Upper lobe of right lung (tissue), 1 donor: ENCODE measurements at regions not wholly inside any gene's neighbourhood (a gene's known extent, or its start where the extent isn't known, plus 50 kb on each side); places are given as distances from the start of the nearest gene placed in this dataset.

Source experiments
- ATAC-seq: fragments of 200-7000 bp; cut with Tn5 transposase; one replicate; pipeline ENCODE4 v1.9.1; 2020; ENCODE audit warnings: mild to moderate bottlenecking, moderate library complexity
- DNase-seq: peaks from one replicate; pipeline ENCODE4 v3.0.0-alpha.2; 2020
- H3K27ac ChIP-seq: fragments of 200-600 bp; one replicate; pipeline ENCODE4 v1.8.0; 2022
- H3K27me3 ChIP-seq: fragments of 200-600 bp; one replicate; pipeline ENCODE4 v1.8.0; 2022; ENCODE audit warnings: mild to moderate bottlenecking
- H3K36me3 ChIP-seq: fragments of 200-600 bp; one replicate; pipeline ENCODE4 v1.8.0; 2022
- H3K4me1 ChIP-seq: fragments of 200-600 bp; one replicate; pipeline ENCODE4 v1.8.0; 2022
- H3K4me3 ChIP-seq: fragments of 200-600 bp; one replicate; pipeline ENCODE4 v1.8.0; 2022; ENCODE audit warnings: mild to moderate bottlenecking
- H3K9me3 ChIP-seq: fragments of 200-600 bp; one replicate; pipeline ENCODE4 v1.8.0; 2022
- CTCF ChIP-seq: fragments of 200-600 bp; IDR thresholded peaks from one replicate; pipeline ENCODE4 v1.8.0; 2022; ENCODE audit warnings: antibody characterized with exemption
- intact Hi-C: fragments of 100-400 bp; cut with DNase I; formaldehyde crosslinking; loops from one replicate; pipeline ENCODE4 v1.11.0; 2022
- donor health status: DM: no; HTN: yes; CAD: no; lungs with severe emphysema.

GRCh38 chr16:17940584-17941364, 395.8 kb downstream of the NPIPA8 start:
- no peak overlapping the region for H3K4me3 ChIP-seq
- intact Hi-C loops = no loop called here

GRCh38 chr16:17939723-17940122, 396.8 kb downstream of the NPIPA8 start:
- intact Hi-C loops = no loop called here
- TF ChIP-seq CTCF = no peak
- Histone ChIP-seq H3K36me3 (no peaks in the 10 kb centered on the region), H3K9me3 (no peaks in the 10 kb centered on the region), H3K27ac (no peak overlapping the region), H3K27me3 (no peaks in the 10 kb centered on the region), H3K4me3 (no peak overlapping the region), H3K4me1 (no peaks in the 10 kb centered on the region)
- DNase-seq (no peak), ATAC-seq (no peak)

More at GRCh38 chr16:17940584-17941364, 395.8 kb downstream of the NPIPA8 start:
- no peak for DNase-seq
- TF ChIP-seq CTCF = no peak
- Histone ChIP-seq H3K27ac (no peak overlapping the region), H3K4me1 (no peaks in the 10 kb centered on the region), H3K9me3 (no peaks in the 10 kb centered on the region), H3K36me3 (no peaks in the 10 kb centered on the region), H3K27me3 (no peaks in the 10 kb centered on the region)
- ATAC-seq = no peak

GRCh38 chr16:17939122-17939536, 397.4 kb downstream of the NPIPA8 start:
- ATAC-seq (no peak), DNase-seq (no peak)
- H3K4me3 ChIP-seq = no peak overlapping the region
- H3K4me1 ChIP-seq = no peaks in the 10 kb centered on the region
- no peaks in the 10 kb centered on the region for H3K9me3 ChIP-seq
- no peaks in the 10 kb centered on the region for H3K36me3 ChIP-seq
- H3K27ac ChIP-seq = no peak overlapping the region
- no peaks in the 10 kb centered on the region for H3K27me3 ChIP-seq
- no peak for TF ChIP-seq CTCF
- intact Hi-C loops = no loop called here

- no peak for DNase-seq
- ATAC-seq = no peak
- no peak overlapping the region for H3K4me3 ChIP-seq
- intact Hi-C loops = no loop called here
- H3K27me3 ChIP-seq = no peaks in the 10 kb centered on the region
- no peaks in the 10 kb centered on the region for H3K9me3 ChIP-seq
- no peak overlapping the region for H3K27ac ChIP-seq
- H3K36me3 ChIP-seq = no peaks in the 10 kb centered on the region
- H3K4me1 ChIP-seq = no peaks in the 10 kb centered on the region
- TF ChIP-seq CTCF = no peak
Measured at GRCh38 chr16:17938546-17938945, 398.0 kb downstream of the NPIPA8 start.

- no peaks in the 10 kb centered on the region for H3K36me3 ChIP-seq
- ATAC-seq = no peak
- no peak for TF ChIP-seq CTCF
- H3K9me3 ChIP-seq = no peaks in the 10 kb centered on the region
- no peaks in the 10 kb centered on the region for H3K4me1 ChIP-seq
- no peak overlapping the region for H3K27ac ChIP-seq
- H3K4me3 ChIP-seq = no peak overlapping the region
- no peaks in the 10 kb centered on the region for H3K27me3 ChIP-seq
- DNase-seq = no peak
- intact Hi-C loops = no loop called here
Measured at GRCh38 chr16:17936766-17937402, 399.7 kb downstream of the NPIPA8 start.
